Activated B cell treated with CpG ODN at 0.5 μM for 24 hours (primary cell): ENCODE measurements at regions not wholly inside any gene's neighbourhood (a gene's known extent, or its start where the extent isn't known, plus 50 kb on each side); places are given as distances from the start of the nearest gene placed in this dataset.

ENCODE experiments used
- ATAC-seq: fragments of 200-7000 bp; cut with Tn5 transposase; one replicate; pipeline ENCODE4 v1.10.0; 2021; ENCODE audit warnings: low read depth, mild to moderate bottlenecking, moderate library complexity
- CTCF ChIA-PET: fragments of 350-600 bp; sonication (Branson Sonifier 250); formaldehyde crosslinking; loops from one replicate; lab custom pipeline; 2021; ENCODE audit warnings: antibody characterized with exemption; lab: Charles Lee
- POLR2A ChIA-PET: fragments of 350-600 bp; sonication (Branson Sonifier 250); formaldehyde crosslinking; loops from one replicate; lab custom pipeline; 2021; ENCODE audit warnings: antibody characterized with exemption; lab: Charles Lee
- DNase-seq: peaks from one replicate; pipeline ENCODE4 v3.0.0; 2022
- H3K27ac Mint-ChIP-seq: one replicate; pipeline ENCODE4 v1.8.0; 2020; ENCODE audit warnings: mixed read lengths
- H3K27me3 Mint-ChIP-seq: one replicate; pipeline ENCODE4 v1.8.0; 2021; ENCODE audit warnings: mixed read lengths
- H3K36me3 Mint-ChIP-seq: one replicate; pipeline ENCODE4 v1.8.0; 2021; ENCODE audit warnings: low read depth, mixed read lengths
- H3K4me1 Mint-ChIP-seq: one replicate; pipeline ENCODE4 v1.8.0; 2021; ENCODE audit warnings: mixed read lengths
- H3K4me3 Mint-ChIP-seq: one replicate; pipeline ENCODE4 v1.8.0; 2020; ENCODE audit warnings: mild to moderate bottlenecking, mixed read lengths
- H3K9me3 Mint-ChIP-seq: one replicate; pipeline ENCODE4 v1.8.0; 2020; ENCODE audit warnings: mixed read lengths
- intact Hi-C: fragments of 100-400 bp; cut with micrococcal nuclease; formaldehyde crosslinking; loops from one replicate; pipeline ENCODE4 v1.15.1; 2024
- TF ChIP-seq, protein P1 (sequence below): fragments of 200-600 bp; IDR thresholded peaks from one replicate; pipeline ENCODE4 v1.8.0; 2022; ENCODE audit warnings: antibody characterized with exemption, mild to moderate bottlenecking

DNA sequence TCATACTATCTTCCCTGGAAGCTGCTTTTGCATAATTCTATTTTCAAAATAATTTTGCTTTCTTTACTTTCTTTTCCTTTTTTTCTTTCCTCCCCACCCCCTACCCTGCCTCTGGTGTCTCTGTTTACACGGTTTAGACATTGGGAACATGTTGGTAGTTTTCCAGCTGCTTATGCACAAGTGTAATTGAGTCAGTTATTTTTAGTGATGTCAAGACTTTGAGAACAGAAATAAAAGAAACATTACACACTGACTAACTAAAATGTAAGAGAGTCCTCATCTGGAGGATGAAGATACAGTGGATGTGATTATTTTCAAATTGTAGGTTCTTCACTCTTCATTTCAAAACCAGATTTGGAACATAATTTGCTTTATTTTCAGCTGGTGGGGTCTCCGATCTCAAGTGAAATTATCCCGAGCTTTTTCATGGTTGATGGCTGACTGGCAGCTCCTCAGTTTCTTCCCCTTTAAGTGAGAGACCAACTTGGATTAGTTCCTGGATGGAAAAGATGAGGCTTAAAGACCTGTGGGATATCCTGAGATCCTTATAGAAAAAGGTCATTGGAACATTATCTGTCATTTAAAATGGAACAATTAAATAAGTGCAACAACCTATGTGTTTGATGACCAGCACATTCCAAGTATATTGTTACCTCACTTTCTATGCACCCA lies 154.4 kb upstream of the ZNF462 start:
- intact Hi-C loops: no loop called here
- Mint-ChIP-seq H3K4me3 (no peak overlapping the region), H3K27me3 (no peaks in the 10 kb centered on the region), H3K4me1 (no peaks in the 10 kb centered on the region), H3K27ac (no peak overlapping the region), H3K36me3 (no peaks in the 10 kb centered on the region), H3K9me3 (no peaks in the 10 kb centered on the region)
- ChIA-PET POLR2A (no interaction called here), CTCF (interaction anchor here (0.7 kb wide), 1 partner anchor 25 kb away, joined by 3 read pairs; no protein-coding TSS in a partner anchor)
- no peak for ATAC-seq
- TF ChIP-seq, protein P1, sequence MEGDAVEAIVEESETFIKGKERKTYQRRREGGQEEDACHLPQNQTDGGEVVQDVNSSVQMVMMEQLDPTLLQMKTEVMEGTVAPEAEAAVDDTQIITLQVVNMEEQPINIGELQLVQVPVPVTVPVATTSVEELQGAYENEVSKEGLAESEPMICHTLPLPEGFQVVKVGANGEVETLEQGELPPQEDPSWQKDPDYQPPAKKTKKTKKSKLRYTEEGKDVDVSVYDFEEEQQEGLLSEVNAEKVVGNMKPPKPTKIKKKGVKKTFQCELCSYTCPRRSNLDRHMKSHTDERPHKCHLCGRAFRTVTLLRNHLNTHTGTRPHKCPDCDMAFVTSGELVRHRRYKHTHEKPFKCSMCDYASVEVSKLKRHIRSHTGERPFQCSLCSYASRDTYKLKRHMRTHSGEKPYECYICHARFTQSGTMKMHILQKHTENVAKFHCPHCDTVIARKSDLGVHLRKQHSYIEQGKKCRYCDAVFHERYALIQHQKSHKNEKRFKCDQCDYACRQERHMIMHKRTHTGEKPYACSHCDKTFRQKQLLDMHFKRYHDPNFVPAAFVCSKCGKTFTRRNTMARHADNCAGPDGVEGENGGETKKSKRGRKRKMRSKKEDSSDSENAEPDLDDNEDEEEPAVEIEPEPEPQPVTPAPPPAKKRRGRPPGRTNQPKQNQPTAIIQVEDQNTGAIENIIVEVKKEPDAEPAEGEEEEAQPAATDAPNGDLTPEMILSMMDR: no peak
- no peak for DNase-seq

DNA sequence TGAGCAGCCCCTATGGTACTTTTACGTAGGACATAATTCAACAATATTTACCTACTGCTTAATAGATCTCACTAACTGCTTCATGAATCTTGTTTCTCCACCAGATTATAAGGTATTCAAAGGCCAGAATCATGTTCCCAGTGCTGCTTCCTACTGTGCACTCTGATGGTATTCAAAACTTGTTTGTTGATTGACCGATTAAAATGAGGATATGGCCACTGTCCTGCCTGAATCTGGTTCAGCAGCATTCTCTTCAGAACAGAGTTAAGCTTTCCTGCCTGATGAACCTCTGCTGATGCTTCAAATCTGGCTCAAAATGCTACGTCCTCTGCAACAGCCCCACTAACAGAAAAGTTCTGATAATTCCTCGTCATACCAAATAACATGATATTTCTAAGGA lies 150.7 kb upstream of the ZNF462 start:
- POLR2A ChIA-PET: no interaction called here
- Mint-ChIP-seq H3K4me3 (no peak overlapping the region), H3K27ac (no peak overlapping the region), H3K9me3 (no peaks in the 10 kb centered on the region), H3K4me1 (no peaks in the 10 kb centered on the region), H3K36me3 (no peaks in the 10 kb centered on the region), H3K27me3 (no peaks in the 10 kb centered on the region)
- DNase-seq: no peak
- no peak for ATAC-seq
- TF ChIP-seq, protein P1: no peak
- intact Hi-C loops: no loop called here
- CTCF ChIA-PET: no interaction called here

DNA sequence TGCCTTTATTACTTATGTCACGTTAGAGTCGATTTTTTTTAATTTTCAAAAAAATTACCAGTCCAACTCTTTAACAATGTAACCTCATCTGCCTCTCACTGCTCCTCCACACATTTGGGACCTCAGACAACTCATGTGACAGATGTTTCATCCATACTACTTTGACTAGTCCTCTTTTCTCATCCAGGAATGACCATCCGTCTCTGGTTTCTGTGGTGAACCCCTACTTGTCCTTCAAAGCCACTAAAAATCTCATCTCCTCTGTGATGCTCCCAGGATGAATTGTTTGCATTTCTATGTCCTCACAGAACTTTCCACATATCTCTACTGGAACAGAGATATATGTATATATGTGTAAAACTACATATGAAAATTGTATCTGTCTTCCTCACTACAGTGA lies 149.8 kb upstream of the ZNF462 start:
- H3K9me3 Mint-ChIP-seq: no peaks in the 10 kb centered on the region
- DNase-seq (no peak), ATAC-seq (no peak)
- H3K27ac Mint-ChIP-seq: no peak overlapping the region
- TF ChIP-seq, protein P1: no peak
- ChIA-PET POLR2A (no interaction called here), CTCF (no interaction called here)
- intact Hi-C loops: no loop called here
- no peaks in the 10 kb centered on the region for H3K4me1 Mint-ChIP-seq
- H3K4me3 Mint-ChIP-seq: no peak overlapping the region
- H3K27me3 Mint-ChIP-seq: no peaks in the 10 kb centered on the region
- no peaks in the 10 kb centered on the region for H3K36me3 Mint-ChIP-seq

DNA sequence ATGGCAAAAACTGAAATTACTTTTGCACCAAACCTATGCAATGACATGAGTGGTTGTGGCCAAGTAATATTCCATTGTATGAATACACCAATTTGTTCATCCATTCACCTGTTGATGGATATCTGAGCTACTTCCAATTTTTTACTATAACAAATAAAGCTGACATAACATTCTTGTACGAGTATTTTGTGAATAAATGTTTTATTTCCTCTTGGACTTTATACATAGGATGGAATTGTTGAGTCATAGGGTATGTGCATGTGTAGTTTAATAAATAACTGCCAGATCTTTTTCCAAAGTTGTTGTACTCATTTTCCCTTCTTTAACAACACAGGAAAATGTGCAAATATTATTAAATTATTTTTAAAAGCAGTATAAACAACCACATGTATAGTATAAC lies 146.1 kb upstream of the ZNF462 start:
- TF ChIP-seq, protein P1: no peak
- ChIA-PET CTCF (no interaction called here), POLR2A (no interaction called here)
- ATAC-seq: no peak
- no peaks in the 10 kb centered on the region for H3K36me3 Mint-ChIP-seq
- H3K27me3 Mint-ChIP-seq: no peaks in the 10 kb centered on the region
- H3K4me1 Mint-ChIP-seq: no peaks in the 10 kb centered on the region
- no peak overlapping the region for H3K4me3 Mint-ChIP-seq
- no peak for DNase-seq
- intact Hi-C loops: no loop called here
- no peak overlapping the region for H3K27ac Mint-ChIP-seq
- no peaks in the 10 kb centered on the region for H3K9me3 Mint-ChIP-seq

DNA sequence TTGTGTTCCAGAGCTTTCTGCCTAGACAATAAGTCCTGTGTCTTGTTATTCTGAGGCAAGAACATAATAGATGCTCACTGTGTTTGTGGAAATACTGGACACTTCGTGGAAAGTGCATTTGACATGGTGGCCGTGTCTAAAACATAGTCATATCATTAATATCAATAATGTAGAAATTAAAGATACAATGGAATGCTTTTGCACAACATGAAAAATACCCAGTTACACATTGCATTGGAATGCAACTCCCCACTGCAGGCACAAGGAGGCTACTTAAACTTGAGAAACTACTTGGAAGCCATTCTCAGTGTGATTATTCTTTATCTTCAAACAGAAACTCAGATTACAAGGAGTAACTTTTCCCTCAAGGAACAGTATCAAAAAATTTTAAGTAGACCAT lies 145.3 kb upstream of the ZNF462 start:
- Mint-ChIP-seq H3K9me3 (no peaks in the 10 kb centered on the region), H3K36me3 (no peaks in the 10 kb centered on the region), H3K27me3 (no peaks in the 10 kb centered on the region), H3K4me3 (no peak overlapping the region), H3K27ac (no peak overlapping the region), H3K4me1 (no peaks in the 10 kb centered on the region)
- DNase-seq (no peak), ATAC-seq (no peak)
- ChIA-PET POLR2A (no interaction called here), CTCF (no interaction called here)
- TF ChIP-seq, protein P1: no peak
- intact Hi-C loops: no loop called here
